Activated CD4-positive, alpha-beta T cell treated with anti-CD3 and anti-CD28 coated beads for 48 hours (primary cell): ENCODE measurements at regions not wholly inside any gene's neighbourhood (a gene's known extent, or its start where the extent isn't known, plus 50 kb on each side); places are given as distances from the start of the nearest gene placed in this dataset.
"Not testable (repeated sequence)": the region's sequence is repeated elsewhere in the genome, so short reads cannot be mapped to it uniquely, and the experiment has no call there.

Source experiments
- DNase-seq: peaks from one replicate; pipeline ENCODE4 v3.0.0-alpha.2; 2020

- no peak for DNase-seq
Measured at GRCh38 chr21:23127973-23128372, 2129.8 kb downstream of the NCAM2 start.

DNA sequence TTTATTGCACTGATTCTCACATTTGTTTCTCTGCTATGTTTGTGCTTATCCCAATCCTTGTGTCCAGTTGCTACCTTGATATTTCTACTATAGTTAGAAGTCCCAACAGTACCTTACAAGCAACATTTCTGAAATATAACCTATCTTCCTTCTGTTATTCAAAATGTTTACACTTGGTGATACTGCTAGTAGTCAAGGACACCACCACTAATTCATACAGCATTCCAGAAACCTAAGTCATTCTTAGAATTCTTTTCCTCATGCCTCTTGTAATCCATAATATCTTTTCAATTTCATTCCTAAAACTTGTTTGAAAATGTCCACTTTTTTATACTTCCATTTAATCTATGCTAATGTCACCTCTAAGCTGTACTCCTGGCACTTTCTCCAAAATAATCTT, 2132.1 kb downstream of the NCAM2 start:
- no peak for DNase-seq

- no peak for DNase-seq
Measured at GRCh38 chr21:23131177-23131576, 2133.0 kb downstream of the NCAM2 start.

- no peak for DNase-seq
Measured at GRCh38 chr21:23138797-23139196, 2140.6 kb downstream of the NCAM2 start.

GRCh38 chr21:23152130-23152529, 2153.9 kb downstream of the NCAM2 start:
- no peak for DNase-seq

- DNase-seq: not testable (repeated sequence)
Measured at GRCh38 chr21:23153842-23154241, 2155.6 kb downstream of the NCAM2 start.

DNA sequence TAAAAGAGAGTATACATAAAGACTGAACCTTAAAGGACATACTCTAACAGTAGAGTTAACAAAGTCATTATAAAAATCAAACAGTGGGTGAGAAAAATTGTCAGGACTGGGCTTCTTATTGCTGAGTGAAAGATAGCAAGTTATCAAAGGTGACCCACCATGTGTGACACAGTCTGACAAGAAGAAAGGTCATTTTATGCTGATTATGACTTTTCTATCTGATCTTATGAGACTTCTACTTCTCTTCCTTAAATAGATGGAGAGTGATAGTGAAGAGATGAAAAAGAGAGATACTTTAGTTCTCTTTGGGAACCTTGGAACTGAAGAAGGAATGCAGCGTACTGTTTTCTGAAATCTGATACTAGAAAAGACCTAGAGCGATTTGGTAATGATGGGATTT, 2157.1 kb downstream of the NCAM2 start:
- no peak for DNase-seq

- no peak for DNase-seq
Measured at GRCh38 chr21:23160914-23161313, 2162.7 kb downstream of the NCAM2 start.

- no peak for DNase-seq
Measured at GRCh38 chr21:23162198-23162946, 2164.2 kb downstream of the NCAM2 start.
